ENCODE measurements at regions not wholly inside any gene's neighbourhood (a gene's known extent, or its start where the extent isn't known, plus 50 kb on each side); places are given as distances from the start of the nearest gene placed in this dataset.

DNA sequence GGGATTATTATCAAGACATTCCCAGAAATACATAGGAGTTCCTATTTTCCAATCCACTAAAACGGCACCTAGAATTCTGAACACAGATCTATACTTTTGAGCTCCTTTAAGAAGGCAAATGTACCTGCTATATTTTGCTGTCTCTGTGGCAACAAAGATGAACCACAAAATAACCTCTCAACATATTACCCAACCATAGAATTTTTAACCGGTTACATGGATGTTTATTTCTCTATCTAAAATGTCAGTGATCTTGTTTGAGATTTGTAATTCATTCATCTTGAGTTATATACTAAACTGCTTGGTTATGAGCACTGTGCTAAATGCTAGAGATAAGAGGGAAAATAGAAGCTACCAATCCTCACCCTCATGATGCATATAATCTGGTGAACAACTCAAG is 117.5 kb upstream of the HMGCLL1 start:
- no CpG with 5 or more reads among the region's 2 CpGs for WGBS (ENCODE audit: insufficient coverage, low lambda C conversion rate)
- no peak for DNase-seq
- Histone ChIP-seq H3K4me3 (ENCODE audit: low read length) (no peak overlapping the region), H3K36me3 (ENCODE audit: control insufficient read depth, insufficient read depth, low read length) (no peaks in the 10 kb centered on the region), H3K27ac (ENCODE audit: low read length) (no peak overlapping the region), H3K9me3 (ENCODE audit: control insufficient read depth, low read depth, low read length) (no peaks in the 10 kb centered on the region), H3K4me1 (ENCODE audit: control insufficient read depth, insufficient read depth, low read length) (no peaks in the 10 kb centered on the region), H3K27me3 (ENCODE audit: control insufficient read depth, insufficient read depth, low read length) (no peaks in the 10 kb centered on the region)

GRCh38 chr6:55696041-55696440 is 117.0 kb upstream of the HMGCLL1 start:
- Histone ChIP-seq H3K36me3 (ENCODE audit: control insufficient read depth, insufficient read depth, low read length) (no peaks in the 10 kb centered on the region), H3K27ac (ENCODE audit: low read length) (no peak overlapping the region), H3K4me1 (ENCODE audit: control insufficient read depth, insufficient read depth, low read length) (no peaks in the 10 kb centered on the region), H3K4me3 (ENCODE audit: low read length) (no peak overlapping the region), H3K27me3 (ENCODE audit: control insufficient read depth, insufficient read depth, low read length) (no peaks in the 10 kb centered on the region), H3K9me3 (ENCODE audit: control insufficient read depth, low read depth, low read length) (no peaks in the 10 kb centered on the region)
- no peak for DNase-seq
- no CpG with 5 or more reads among the region's 2 CpGs for WGBS (ENCODE audit: insufficient coverage, low lambda C conversion rate)

DNA sequence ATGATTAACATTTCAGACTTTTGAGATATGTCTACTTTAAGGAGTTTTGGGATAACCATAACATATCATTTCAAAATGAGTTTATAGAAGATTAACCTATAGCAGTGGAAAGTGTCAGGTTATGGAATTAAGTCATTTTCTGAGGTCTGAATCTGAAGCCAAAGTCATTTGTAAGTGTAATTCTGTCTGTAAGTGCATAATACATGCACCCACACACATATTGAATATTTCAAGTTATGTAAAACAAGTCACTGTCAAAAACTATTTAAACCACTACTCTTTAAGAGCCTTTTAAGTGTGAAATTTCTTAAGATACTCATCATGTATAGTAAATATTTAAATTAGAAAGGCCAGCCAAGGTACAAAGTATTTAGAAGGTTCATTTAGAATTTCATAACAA is 115.8 kb upstream of the HMGCLL1 start:
- H3K27me3 ChIP-seq (ENCODE audit: control insufficient read depth, insufficient read depth, low read length): no peaks in the 10 kb centered on the region
- H3K4me1 ChIP-seq (ENCODE audit: control insufficient read depth, insufficient read depth, low read length): no peaks in the 10 kb centered on the region
- H3K9me3 ChIP-seq (ENCODE audit: control insufficient read depth, low read depth, low read length): no peaks in the 10 kb centered on the region
- no peak for DNase-seq
- H3K36me3 ChIP-seq (ENCODE audit: control insufficient read depth, insufficient read depth, low read length): no peaks in the 10 kb centered on the region
- H3K27ac ChIP-seq (ENCODE audit: low read length): no peak overlapping the region
- no peak overlapping the region for H3K4me3 ChIP-seq (ENCODE audit: low read length)

GRCh38 chr6:55694148-55694547 is 115.2 kb upstream of the HMGCLL1 start:
- no peak overlapping the region for H3K27ac ChIP-seq (ENCODE audit: low read length)
- no peaks in the 10 kb centered on the region for H3K9me3 ChIP-seq (ENCODE audit: control insufficient read depth, low read depth, low read length)
- DNase-seq: peak in 1 of 2 donors; percentile 5
- no peaks in the 10 kb centered on the region for H3K4me1 ChIP-seq (ENCODE audit: control insufficient read depth, insufficient read depth, low read length)
- no peak overlapping the region for H3K4me3 ChIP-seq (ENCODE audit: low read length)
- H3K27me3 ChIP-seq (ENCODE audit: control insufficient read depth, insufficient read depth, low read length): no peaks in the 10 kb centered on the region
- WGBS (ENCODE audit: insufficient coverage, low lambda C conversion rate): no CpG with 5 or more reads among the region's 2 CpGs
- H3K36me3 ChIP-seq (ENCODE audit: control insufficient read depth, insufficient read depth, low read length): no peaks in the 10 kb centered on the region

DNA sequence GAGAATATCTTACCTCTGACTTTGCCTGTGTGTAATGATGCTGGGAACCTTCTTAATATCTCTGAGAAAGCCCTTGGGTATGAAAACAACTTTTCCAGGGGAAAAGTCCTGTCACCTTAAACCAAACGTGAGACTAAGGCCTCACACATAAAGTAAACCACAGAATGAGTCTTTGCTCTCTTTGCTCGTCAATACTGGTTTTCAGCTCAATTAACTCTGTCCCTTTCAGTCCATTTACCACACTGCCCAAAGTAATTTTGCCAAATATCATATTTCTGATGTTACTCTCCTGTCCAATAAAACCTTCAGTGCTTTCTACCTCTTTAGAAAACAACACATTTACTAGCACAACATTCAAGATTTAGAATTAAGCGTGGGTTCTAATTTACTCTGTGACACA is 100.5 kb upstream of the HMGCLL1 start:
- Histone ChIP-seq H3K27me3 (ENCODE audit: control insufficient read depth, insufficient read depth, low read length) (no peaks in the 10 kb centered on the region), H3K9me3 (ENCODE audit: control insufficient read depth, low read depth, low read length) (peaks cover under 1% of the 10 kb centered on the region), H3K4me1 (ENCODE audit: control insufficient read depth, insufficient read depth, low read length) (no peaks in the 10 kb centered on the region), H3K27ac (ENCODE audit: low read length) (no peak overlapping the region), H3K36me3 (ENCODE audit: control insufficient read depth, insufficient read depth, low read length) (no peaks in the 10 kb centered on the region), H3K4me3 (ENCODE audit: low read length) (no peak overlapping the region)
- 94% methylated on average over 2 of the region's 3 CpGs for WGBS (ENCODE audit: insufficient coverage, low lambda C conversion rate)
- no peak for DNase-seq

- Histone ChIP-seq H3K27me3 (ENCODE audit: control insufficient read depth, insufficient read depth, low read length) (no peaks in the 10 kb centered on the region), H3K4me3 (ENCODE audit: low read length) (no peak overlapping the region), H3K4me1 (ENCODE audit: control insufficient read depth, insufficient read depth, low read length) (no peaks in the 10 kb centered on the region), H3K9me3 (ENCODE audit: control insufficient read depth, low read depth, low read length) (no peaks in the 10 kb centered on the region), H3K27ac (ENCODE audit: low read length) (no peak overlapping the region), H3K36me3 (ENCODE audit: control insufficient read depth, insufficient read depth, low read length) (no peaks in the 10 kb centered on the region)
- peak in 1 of 2 donors; percentile 24 for DNase-seq
- WGBS (ENCODE audit: insufficient coverage, low lambda C conversion rate): 64% methylated on average over 3 of the region's 8 CpGs
Observed at GRCh38 chr6:55678330-55679224, 99.6 kb upstream of the HMGCLL1 start.

DNA sequence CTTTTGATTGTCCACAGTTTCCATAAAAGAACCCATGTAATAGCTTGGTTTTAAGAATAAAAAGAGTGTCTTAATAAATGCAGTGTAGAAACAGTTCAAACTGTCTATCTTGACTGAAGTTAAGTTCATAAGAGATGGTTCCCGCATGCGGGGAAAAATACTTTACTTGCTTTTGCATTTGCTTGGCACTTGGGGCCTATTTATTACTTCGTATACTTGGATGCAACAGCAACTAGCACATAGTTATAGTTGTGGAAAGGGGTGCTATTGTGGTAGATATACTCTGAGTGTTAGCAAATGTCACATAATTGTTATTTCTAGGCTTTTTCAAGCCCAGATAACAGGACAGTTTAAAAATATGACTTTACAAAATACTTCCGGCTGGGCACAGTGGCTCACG is 97.7 kb upstream of the HMGCLL1 start:
- H3K9me3 ChIP-seq (ENCODE audit: control insufficient read depth, low read depth, low read length): no peaks in the 10 kb centered on the region
- H3K27ac ChIP-seq (ENCODE audit: low read length): no peak overlapping the region
- no CpG with 5 or more reads among the region's 5 CpGs for WGBS (ENCODE audit: insufficient coverage, low lambda C conversion rate)
- H3K4me3 ChIP-seq (ENCODE audit: low read length): no peak overlapping the region
- H3K36me3 ChIP-seq (ENCODE audit: control insufficient read depth, insufficient read depth, low read length): no peaks in the 10 kb centered on the region
- no peaks in the 10 kb centered on the region for H3K27me3 ChIP-seq (ENCODE audit: control insufficient read depth, insufficient read depth, low read length)
- H3K4me1 ChIP-seq (ENCODE audit: control insufficient read depth, insufficient read depth, low read length): no peaks in the 10 kb centered on the region
- no peak for DNase-seq

DNA sequence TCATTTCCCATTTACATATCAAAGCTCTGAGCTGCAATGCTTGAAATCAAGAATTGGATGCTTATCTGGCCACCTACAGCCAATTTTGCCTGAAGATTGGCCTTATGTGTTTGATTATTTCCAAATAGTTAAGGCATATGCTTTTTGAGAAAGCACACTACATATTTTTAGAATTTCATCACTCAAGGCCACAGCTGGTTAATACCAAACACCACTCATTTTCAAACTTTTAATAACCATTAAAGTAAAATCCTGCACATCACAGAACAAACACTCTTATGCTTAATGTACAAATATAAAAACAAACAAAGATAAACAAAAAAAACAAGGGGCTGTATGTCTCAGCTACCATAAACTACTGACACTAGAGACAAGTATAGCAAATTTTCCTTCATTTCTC is 96.9 kb upstream of the HMGCLL1 start:
- Histone ChIP-seq H3K4me3 (ENCODE audit: low read length) (no peak overlapping the region), H3K4me1 (ENCODE audit: control insufficient read depth, insufficient read depth, low read length) (no peaks in the 10 kb centered on the region), H3K9me3 (ENCODE audit: control insufficient read depth, low read depth, low read length) (no peaks in the 10 kb centered on the region), H3K27me3 (ENCODE audit: control insufficient read depth, insufficient read depth, low read length) (no peaks in the 10 kb centered on the region), H3K27ac (ENCODE audit: low read length) (no peak overlapping the region), H3K36me3 (ENCODE audit: control insufficient read depth, insufficient read depth, low read length) (no peaks in the 10 kb centered on the region)
- DNase-seq: no peak

DNA sequence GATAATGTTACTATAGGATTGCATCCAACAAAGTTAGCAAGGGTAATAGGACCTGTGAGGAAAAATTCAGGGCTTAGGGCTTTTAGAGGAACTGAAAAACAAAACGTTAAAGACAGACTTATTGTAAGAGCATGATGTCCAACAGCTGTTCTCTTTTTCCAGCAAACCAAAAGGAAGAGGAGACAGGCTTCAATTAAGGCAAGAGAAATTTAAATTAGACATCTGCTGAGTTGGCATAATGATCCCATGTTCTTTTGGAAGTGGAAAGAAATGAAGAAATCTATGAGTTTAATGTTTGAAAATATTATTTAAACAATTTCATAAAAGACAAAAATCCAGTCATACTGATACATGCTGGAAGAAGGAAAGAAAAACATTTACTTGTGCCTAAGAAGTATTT is 95.7 kb upstream of the HMGCLL1 start:
- WGBS (ENCODE audit: insufficient coverage, low lambda C conversion rate): 80% methylated on average over 1 of the region's 1 CpG
- Histone ChIP-seq H3K4me3 (ENCODE audit: low read length) (no peak overlapping the region), H3K27ac (ENCODE audit: low read length) (no peak overlapping the region), H3K36me3 (ENCODE audit: control insufficient read depth, insufficient read depth, low read length) (no peaks in the 10 kb centered on the region), H3K27me3 (ENCODE audit: control insufficient read depth, insufficient read depth, low read length) (no peaks in the 10 kb centered on the region), H3K9me3 (ENCODE audit: control insufficient read depth, low read depth, low read length) (no peaks in the 10 kb centered on the region), H3K4me1 (ENCODE audit: control insufficient read depth, insufficient read depth, low read length) (no peaks in the 10 kb centered on the region)
- DNase-seq: no peak

- no peaks in the 10 kb centered on the region for H3K27me3 ChIP-seq (ENCODE audit: control insufficient read depth, insufficient read depth, low read length)
- no peak overlapping the region for H3K4me3 ChIP-seq (ENCODE audit: low read length)
- DNase-seq: no peak
- no peaks in the 10 kb centered on the region for H3K9me3 ChIP-seq (ENCODE audit: control insufficient read depth, low read depth, low read length)
- WGBS (ENCODE audit: insufficient coverage, low lambda C conversion rate): 93% methylated on average over 4 of the region's 5 CpGs
- no peak overlapping the region for H3K27ac ChIP-seq (ENCODE audit: low read length)
- H3K36me3 ChIP-seq (ENCODE audit: control insufficient read depth, insufficient read depth, low read length): no peaks in the 10 kb centered on the region
- H3K4me1 ChIP-seq (ENCODE audit: control insufficient read depth, insufficient read depth, low read length): no peaks in the 10 kb centered on the region
Observed at GRCh38 chr6:55670850-55671413, 91.9 kb upstream of the HMGCLL1 start.

- Histone ChIP-seq H3K36me3 (ENCODE audit: control insufficient read depth, insufficient read depth, low read length) (no peaks in the 10 kb centered on the region), H3K4me3 (ENCODE audit: low read length) (no peak overlapping the region), H3K4me1 (ENCODE audit: control insufficient read depth, insufficient read depth, low read length) (no peaks in the 10 kb centered on the region), H3K27ac (ENCODE audit: low read length) (no peak overlapping the region), H3K9me3 (ENCODE audit: control insufficient read depth, low read depth, low read length) (no peaks in the 10 kb centered on the region), H3K27me3 (ENCODE audit: control insufficient read depth, insufficient read depth, low read length) (no peaks in the 10 kb centered on the region)
- no peak for DNase-seq
- WGBS (ENCODE audit: insufficient coverage, low lambda C conversion rate): no CpG with 5 or more reads among the region's 1 CpG
Observed at GRCh38 chr6:55669028-55669427, 90.0 kb upstream of the HMGCLL1 start.
